K562 (cell line): ENCODE measurements at regions not wholly inside any gene's neighbourhood (a gene's known extent, or its start where the extent isn't known, plus 50 kb on each side); places are given as distances from the start of the nearest gene placed in this dataset.

ENCODE experiments used
- ARID4B ChIP-seq: sonication (generic); formaldehyde crosslinking; IDR thresholded peaks from 2 replicates; pipeline ENCODE4 v1.8.0; 2022; ENCODE audit warnings: mild to moderate bottlenecking, missing genetic modification reagents
- BRCA1 ChIP-seq, 2 experiments: fragments of 450-650 bp in 1 of 2; sonication (generic) in 1 of 2; formaldehyde crosslinking in 1 of 2; IDR thresholded peaks; 2 replicates each; pipeline versions ENCODE4 v1.5.0 to v1.6.1; 2017 to 2020; ENCODE audit warnings: mild to moderate bottlenecking in 1 of 2, missing genetic modification reagents in 1 of 2
- EP300 ChIP-seq: IDR thresholded peaks from 2 replicates; pipeline ENCODE4 v1.6.1; 2012; ENCODE audit warnings: low read length, improper control_type of control experiment
- HDGF ChIP-seq: fragments of 450-650 bp; IDR thresholded peaks from 2 replicates; pipeline ENCODE4 v1.6.1; 2016
- LARP7 ChIP-seq: fragments of 450-650 bp; IDR thresholded peaks from 2 replicates; pipeline ENCODE4 v1.6.1; 2016
- NEUROD1 ChIP-seq: fragments of 150-350 bp; IDR thresholded peaks from 2 replicates; pipeline ENCODE4 v1.6.1; 2014; ENCODE audit warnings: borderline replicate concordance, low read length, low read depth; ENCODE audit not compliant: partially characterized antibody
- PML ChIP-seq: IDR thresholded peaks from 2 replicates; pipeline ENCODE4 v1.6.1; 2012; ENCODE audit warnings: low read length, inconsistent platforms
- SIN3A ChIP-seq, 2 experiments: fragments of 150-350 bp in 1 of 2; IDR thresholded peaks; 2 replicates each; pipeline ENCODE4 v1.6.1; 2011 to 2016; ENCODE audit warnings: borderline replicate concordance in 2 of 2, low read depth in 2 of 2, low read length in 2 of 2, mild to moderate bottlenecking in 2 of 2, moderate library complexity in 2 of 2; ENCODE audit not compliant: control insufficient read depth in 1 of 2
- ZKSCAN1 ChIP-seq: fragments of 150-350 bp; IDR thresholded peaks from 2 replicates; pipeline ENCODE4 v1.6.1; 2016; ENCODE audit warnings: low read depth, low read length
- ZNF75A ChIP-seq: fragments of 450-650 bp; formaldehyde crosslinking; IDR thresholded peaks from 2 replicates; pipeline ENCODE4 v1.4.0; 2020; ENCODE audit warnings: mild to moderate bottlenecking
- ZNF77 ChIP-seq: fragments of 250-450 bp; sonication (Bioruptor Pico); IDR thresholded peaks from 2 replicates; pipeline ENCODE4 v1.5.0; 2020
- TF ChIP-seq, protein P1 (sequence below), 3 experiments: IDR thresholded peaks in 2 of 3; conservative IDR thresholded peaks in 1 of 3; 2 replicates each; pipeline ENCODE4 v1.5.1; 2011 to 2012; ENCODE audit warnings: low read length in 3 of 3, mild to moderate bottlenecking in 3 of 3, control low read depth in 2 of 3, improper control_type of control experiment in 1 of 3, inconsistent platforms in 1 of 3, low read depth in 1 of 3, mixed read lengths in 1 of 3, moderate library complexity in 1 of 3; ENCODE audit not compliant: insufficient read depth in 2 of 3

DNA sequence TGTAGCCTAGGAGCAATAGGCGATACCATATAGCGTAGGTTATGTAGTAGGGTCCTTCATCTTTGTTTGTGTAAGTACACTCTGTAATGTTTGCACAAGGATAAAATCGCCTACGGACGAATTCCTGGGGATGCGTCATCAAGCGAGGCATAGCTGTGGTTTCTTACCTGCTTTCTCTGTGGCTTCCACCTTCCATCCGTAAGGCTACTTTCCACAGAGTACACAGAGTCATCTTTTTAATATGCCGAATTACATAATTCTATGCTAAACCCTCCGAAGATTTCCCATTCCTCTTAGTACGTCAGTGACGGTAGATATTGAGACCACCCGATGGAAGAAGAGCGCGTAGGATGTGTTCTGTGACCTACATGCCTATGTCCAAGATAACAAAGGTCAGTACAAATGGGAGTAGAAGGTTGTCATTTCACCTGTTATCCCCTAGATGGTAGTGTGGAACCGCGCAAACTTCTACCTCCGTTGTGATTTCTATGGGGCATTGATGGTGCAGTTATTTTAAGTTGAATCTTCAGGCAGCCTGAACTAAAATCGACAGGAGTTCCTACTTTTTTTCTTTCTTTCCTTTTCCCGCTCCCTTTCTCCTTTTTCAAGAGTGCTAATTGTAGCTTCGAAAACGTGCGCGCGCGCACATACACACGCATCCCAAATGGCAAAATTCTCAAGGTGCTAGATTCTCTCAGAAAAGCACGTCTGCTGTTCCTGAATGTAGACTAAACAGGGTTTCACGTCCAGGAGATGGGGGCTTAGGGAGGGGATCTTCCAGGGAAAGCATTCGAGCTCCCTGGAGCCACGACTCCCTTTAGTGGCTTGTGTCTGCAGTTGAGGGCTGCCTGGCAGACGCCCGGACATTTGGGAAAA is 111.7 kb upstream of the MBL2 start:
- TF ChIP-seq NEUROD1 (no peak), PML (no peak), EP300 (no peak), ZKSCAN1 (no peak), LARP7 (no peak), ARID4B (CRISPR knock-in tag) (no peak), ZNF77 (CRISPR knock-in tag) (no peak), BRCA1 (IDR thresholded peaks at IDR 0.05) (no peak), BRCA1 (CRISPR knock-in tag; IDR thresholded peaks at IDR 0.05) (no peak), HDGF (no peak), ZNF75A (no peak), SIN3A (IDR thresholded peaks at IDR 0.05; ENCODE audit: borderline replicate concordance in 2 of 2, control insufficient read depth in 1 of 2, low read depth in 2 of 2, low read length in 2 of 2) (no peak)
- TF ChIP-seq, protein P1, sequence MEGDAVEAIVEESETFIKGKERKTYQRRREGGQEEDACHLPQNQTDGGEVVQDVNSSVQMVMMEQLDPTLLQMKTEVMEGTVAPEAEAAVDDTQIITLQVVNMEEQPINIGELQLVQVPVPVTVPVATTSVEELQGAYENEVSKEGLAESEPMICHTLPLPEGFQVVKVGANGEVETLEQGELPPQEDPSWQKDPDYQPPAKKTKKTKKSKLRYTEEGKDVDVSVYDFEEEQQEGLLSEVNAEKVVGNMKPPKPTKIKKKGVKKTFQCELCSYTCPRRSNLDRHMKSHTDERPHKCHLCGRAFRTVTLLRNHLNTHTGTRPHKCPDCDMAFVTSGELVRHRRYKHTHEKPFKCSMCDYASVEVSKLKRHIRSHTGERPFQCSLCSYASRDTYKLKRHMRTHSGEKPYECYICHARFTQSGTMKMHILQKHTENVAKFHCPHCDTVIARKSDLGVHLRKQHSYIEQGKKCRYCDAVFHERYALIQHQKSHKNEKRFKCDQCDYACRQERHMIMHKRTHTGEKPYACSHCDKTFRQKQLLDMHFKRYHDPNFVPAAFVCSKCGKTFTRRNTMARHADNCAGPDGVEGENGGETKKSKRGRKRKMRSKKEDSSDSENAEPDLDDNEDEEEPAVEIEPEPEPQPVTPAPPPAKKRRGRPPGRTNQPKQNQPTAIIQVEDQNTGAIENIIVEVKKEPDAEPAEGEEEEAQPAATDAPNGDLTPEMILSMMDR (IDR thresholded peaks at IDR 0.05 in 2 of 3, conservative IDR thresholded peaks at IDR 0.05 in 1 of 3; ENCODE audit: insufficient read depth in 2 of 3, low read depth in 1 of 3, low read length in 3 of 3) = peak; percentile 17 to 62 (median 56); a peak in 4 of 6 replicates
